Psoas muscle (tissue), 7 donors: ENCODE measurements at regions not wholly inside any gene's neighbourhood (a gene's known extent, or its start where the extent isn't known, plus 50 kb on each side); places are given as distances from the start of the nearest gene placed in this dataset.

Experiments used
- ATAC-seq, 4 donors: fragments of 200-7000 bp; cut with Tn5 transposase; one replicate each; pipeline ENCODE4 v1.9.1; 2020; ENCODE audit warnings: moderate library complexity in 3 of 4, mild to moderate bottlenecking in 2 of 4
- DNase-seq, 2 donors: peaks; one replicate each; pipeline ENCODE4 v3.0.0-alpha.2; 2020
- H3K27ac ChIP-seq: fragments of 200-600 bp; one replicate; pipeline ENCODE4 v1.8.0; 2022
- H3K27me3 ChIP-seq, 3 donors: fragments of 200-600 bp in 1 of 3; one replicate each; pipeline versions ENCODE4 v1.6.1 to v1.8.0; 2013 to 2022; ENCODE audit warnings: low read length in 2 of 3, mild to moderate bottlenecking in 2 of 3, moderate library complexity in 1 of 3; ENCODE audit not compliant: insufficient read depth in 3 of 3
- H3K36me3 ChIP-seq, 2 donors: fragments of 200-600 bp in 1 of 2; one replicate each; pipeline versions ENCODE4 v1.6.1 to v1.8.0; 2013 to 2022; ENCODE audit warnings: low read depth in 1 of 2, mild to moderate bottlenecking in 1 of 2, moderate library complexity in 1 of 2; ENCODE audit not compliant: insufficient read depth in 1 of 2
- H3K4me1 ChIP-seq: fragments of 200-600 bp; one replicate; pipeline ENCODE4 v1.8.0; 2022
- H3K4me3 ChIP-seq: fragments of 200-600 bp; one replicate; pipeline ENCODE4 v1.8.0; 2022; ENCODE audit warnings: mild to moderate bottlenecking
- H3K9me3 ChIP-seq: fragments of 200-600 bp; one replicate; pipeline ENCODE4 v1.8.0; 2022
- CTCF ChIP-seq: fragments of 200-600 bp; IDR thresholded peaks from one replicate; pipeline ENCODE4 v1.8.0; 2022; ENCODE audit warnings: antibody characterized with exemption
- WGBS, 3 donors: extraction: QIAGEN DNeasy Blood & Tissue Kit; methylation state at CpG; one replicate each; pipeline versions ENCODE4 v1.1.6 to v1.1.7; 2013; 5-methylcytosine and 5-hydroxymethylcytosine counted together
- intact Hi-C, 2 donors: fragments of 100-400 bp; cut with DNase I; formaldehyde crosslinking; loops; one replicate each; pipeline versions ENCODE4 v1.11.0 to v1.14.2; 2022
- donor health status: healthy with polysubstance abuse.
- donor health status: DM: no; HTN: no; CAD: no; lungs with moderate emphysema.
- donor health status: Bipolar disorder and iron deficiency.
- donor health status: healthy.
- donor health status: DM: yes; HTN: yes; CAD: no.
- donor health status: DM: no; HTN: no; CAD: no.
- donor health status: DM: yes; HTN: yes; CAD: no.

- Histone ChIP-seq H3K27ac (no peak overlapping the region), H3K9me3 (no peaks in the 10 kb centered on the region), H3K4me1 (no peaks in the 10 kb centered on the region), H3K27me3 (no peaks in the 10 kb centered on the region), H3K36me3 (no peaks in the 10 kb centered on the region), H3K4me3 (no peak overlapping the region)
- no peak for DNase-seq
- ATAC-seq: no peak
- WGBS, 3 donors: 84 to 87% (median 84%) methylated on average over 5 of the region's 5 CpGs
- intact Hi-C loops: no loop called here
- no peak for TF ChIP-seq CTCF
Measured at GRCh38 chr11:112565551-112565950, 304.9 kb upstream of the PLET1 start.

- Histone ChIP-seq H3K9me3 (no peaks in the 10 kb centered on the region), H3K4me1 (no peaks in the 10 kb centered on the region), H3K27me3 (no peaks in the 10 kb centered on the region), H3K4me3 (no peak overlapping the region), H3K36me3 (no peaks in the 10 kb centered on the region), H3K27ac (no peak overlapping the region)
- peak in 3 of 4 donors; percentile 17 to 60 (median 26) for ATAC-seq
- TF ChIP-seq CTCF: no peak
- DNase-seq: no peak
- intact Hi-C loops: no loop called here
- WGBS, 3 donors: 77 to 88% (median 87%) methylated on average over 2 of the region's 2 CpGs
Measured at GRCh38 chr11:112566124-112566523, 305.5 kb upstream of the PLET1 start.

GRCh38 chr11:112570333-112570732, 309.7 kb upstream of the PLET1 start:
- Histone ChIP-seq H3K4me3 (no peak overlapping the region), H3K4me1 (no peaks in the 10 kb centered on the region), H3K36me3 (no peaks in the 10 kb centered on the region), H3K27ac (no peak overlapping the region), H3K9me3 (no peaks in the 10 kb centered on the region), H3K27me3 (no peaks in the 10 kb centered on the region)
- WGBS, 3 donors: 72 to 76% (median 76%) methylated on average over 6 of the region's 6 CpGs
- ATAC-seq (no peak), DNase-seq (no peak)
- no peak for TF ChIP-seq CTCF
- intact Hi-C loops: no loop called here

GRCh38 chr11:112579282-112579681, 318.6 kb upstream of the PLET1 start:
- Histone ChIP-seq H3K27me3 (no peaks in the 10 kb centered on the region), H3K4me3 (no peak overlapping the region), H3K27ac (peak overlapping the region; percentile 23), H3K9me3 (no peaks in the 10 kb centered on the region), H3K36me3 (no peaks in the 10 kb centered on the region), H3K4me1 (peaks cover 9% of the 10 kb centered on the region)
- TF ChIP-seq CTCF: no peak
- DNase-seq (no peak), ATAC-seq (peak; percentile 54 to 90 (median 72))
- intact Hi-C loops: no loop called here
- WGBS, 3 donors: 38 to 58% (median 48%) methylated on average over 3 of the region's 3 CpGs

- DNase-seq (no peak), ATAC-seq (peak; percentile 64 to 84 (median 68))
- TF ChIP-seq CTCF: no peak
- Histone ChIP-seq H3K9me3 (no peaks in the 10 kb centered on the region), H3K27me3 (no peaks in the 10 kb centered on the region), H3K4me1 (peaks cover 9% of the 10 kb centered on the region), H3K4me3 (no peak overlapping the region), H3K36me3 (no peaks in the 10 kb centered on the region), H3K27ac (peak overlapping the region; percentile 39)
- intact Hi-C loops: loop anchor here in 1 of 2 donors (10.0 kb wide), 1 partner anchor 384 kb away; the partner anchor contains the start of gene NCAM1
Measured at GRCh38 chr11:112580864-112581263, 320.2 kb upstream of the PLET1 start.
